Spinal cord (tissue), 9 donors: ENCODE measurements at regions not wholly inside any gene's neighbourhood (a gene's known extent, or its start where the extent isn't known, plus 50 kb on each side); places are given as distances from the start of the nearest gene placed in this dataset.

Source experiments
- DNase-seq, 6 donors: peaks; one replicate each; pipeline versions ENCODE4 v3.0.0 to v3.0.0-alpha.2; 2013 to 2015; ENCODE audit warnings: low spot score in 6 of 6, low read depth in 4 of 6
- H3K27ac ChIP-seq: one replicate; pipeline ENCODE4 v1.5.1; 2013; ENCODE audit warnings: low read depth, low read length, control low read depth
- H3K27me3 ChIP-seq: one replicate; pipeline ENCODE4 v1.6.1; 2013; ENCODE audit warnings: low read length; ENCODE audit not compliant: control insufficient read depth, insufficient read depth
- H3K36me3 ChIP-seq: one replicate; pipeline ENCODE4 v1.6.1; 2013; ENCODE audit warnings: low read length; ENCODE audit not compliant: control insufficient read depth, insufficient read depth
- H3K4me1 ChIP-seq: one replicate; pipeline ENCODE4 v1.6.1; 2013; ENCODE audit warnings: low read length; ENCODE audit not compliant: control insufficient read depth, insufficient read depth
- H3K4me3 ChIP-seq: one replicate; pipeline ENCODE4 v1.5.1; 2013; ENCODE audit warnings: low read depth, low read length, control low read depth
- H3K9me3 ChIP-seq: one replicate; pipeline ENCODE4 v1.6.1; 2013; ENCODE audit warnings: low read length; ENCODE audit not compliant: control insufficient read depth, insufficient read depth
- WGBS: methylation state at CpG from one replicate; pipeline ENCODE4 v1.1.5; 2013; ENCODE audit warnings: missing lambda C conversion rate; ENCODE audit not compliant: insufficient coverage; 5-methylcytosine and 5-hydroxymethylcytosine counted together
- donor health status: healthy.

GRCh38 chr16:82506692-82507670 is 119.8 kb upstream of the CDH13 start:
- H3K9me3 ChIP-seq, result no peaks in the 10 kb centered on the region
- no peak overlapping the region for H3K4me3 ChIP-seq
- H3K27me3 ChIP-seq, result no peaks in the 10 kb centered on the region
- no peaks in the 10 kb centered on the region for H3K36me3 ChIP-seq
- no peak overlapping the region for H3K27ac ChIP-seq
- H3K4me1 ChIP-seq, result peaks cover 6% of the 10 kb centered on the region
- 81% methylated on average over 5 of the region's 19 CpGs for WGBS
- peak in 1 of 6 donors; percentile 71 for DNase-seq

- Histone ChIP-seq H3K27ac (no peak overlapping the region), H3K27me3 (no peaks in the 10 kb centered on the region), H3K36me3 (no peaks in the 10 kb centered on the region), H3K9me3 (no peaks in the 10 kb centered on the region), H3K4me3 (no peak overlapping the region), H3K4me1 (peaks cover 6% of the 10 kb centered on the region)
- DNase-seq, result no peak
- 80% methylated on average over 7 of the region's 8 CpGs for WGBS
Measured at GRCh38 chr16:82504836-82505235, 121.9 kb upstream of the CDH13 start.

GRCh38 chr16:82499302-82499701 is 127.5 kb upstream of the CDH13 start:
- Histone ChIP-seq H3K27ac (no peak overlapping the region), H3K27me3 (no peaks in the 10 kb centered on the region), H3K4me3 (no peak overlapping the region), H3K9me3 (no peaks in the 10 kb centered on the region), H3K4me1 (peaks cover 3% of the 10 kb centered on the region), H3K36me3 (no peaks in the 10 kb centered on the region)
- 57% methylated on average over 4 of the region's 4 CpGs for WGBS
- DNase-seq, result no peak

GRCh38 chr16:82497139-82497538 is 129.6 kb upstream of the CDH13 start:
- WGBS, result 55% methylated on average over 2 of the region's 4 CpGs
- H3K36me3 ChIP-seq, result no peaks in the 10 kb centered on the region

GRCh38 chr16:82488460-82488859 is 138.3 kb upstream of the CDH13 start:
- 23% methylated on average over 2 of the region's 4 CpGs for WGBS
- H3K9me3 ChIP-seq, result no peaks in the 10 kb centered on the region
- H3K4me3 ChIP-seq, result no peak overlapping the region
- DNase-seq, result peak in 1 of 6 donors; percentile 36
- no peaks in the 10 kb centered on the region for H3K36me3 ChIP-seq
- H3K4me1 ChIP-seq, result no peaks in the 10 kb centered on the region
- no peak overlapping the region for H3K27ac ChIP-seq
- no peaks in the 10 kb centered on the region for H3K27me3 ChIP-seq

More at GRCh38 chr16:82497139-82497538, 129.6 kb upstream of the CDH13 start:
- Histone ChIP-seq H3K4me3 (no peak overlapping the region), H3K4me1 (peaks cover 3% of the 10 kb centered on the region), H3K27ac (no peak overlapping the region), H3K9me3 (no peaks in the 10 kb centered on the region), H3K27me3 (no peaks in the 10 kb centered on the region)
- DNase-seq, result peak in 1 of 6 donors; percentile 27

- no peak for DNase-seq
- H3K9me3 ChIP-seq, result no peaks in the 10 kb centered on the region
- no peak overlapping the region for H3K27ac ChIP-seq
- H3K4me3 ChIP-seq, result no peak overlapping the region
- no peaks in the 10 kb centered on the region for H3K4me1 ChIP-seq
- no CpG with 5 or more reads among the region's 3 CpGs for WGBS
- no peaks in the 10 kb centered on the region for H3K36me3 ChIP-seq
- no peaks in the 10 kb centered on the region for H3K27me3 ChIP-seq
Measured at GRCh38 chr16:82481455-82481854, 145.3 kb upstream of the CDH13 start.

- no peaks in the 10 kb centered on the region for H3K9me3 ChIP-seq
- no peak overlapping the region for H3K4me3 ChIP-seq
- no peaks in the 10 kb centered on the region for H3K36me3 ChIP-seq
- H3K27me3 ChIP-seq, result no peaks in the 10 kb centered on the region
- no peak for DNase-seq
- peaks cover under 1% of the 10 kb centered on the region for H3K4me1 ChIP-seq
- no peak overlapping the region for H3K27ac ChIP-seq
- 73% methylated on average over 4 of the region's 5 CpGs for WGBS
Measured at GRCh38 chr16:82476786-82477185, 150.0 kb upstream of the CDH13 start.

- Histone ChIP-seq H3K27ac (no peak overlapping the region), H3K9me3 (no peaks in the 10 kb centered on the region), H3K36me3 (no peaks in the 10 kb centered on the region), H3K4me1 (peaks cover 16% of the 10 kb centered on the region), H3K27me3 (no peaks in the 10 kb centered on the region), H3K4me3 (no peak overlapping the region)
- peak in 2 of 6 donors; percentile 71 to 78 for DNase-seq
- WGBS, result 20% methylated on average over 5 of the region's 8 CpGs
Measured at GRCh38 chr16:82470620-82471152, 156.1 kb upstream of the CDH13 start.

- DNase-seq, result peak in 2 of 6 donors; percentile 39 to 41
- Histone ChIP-seq H3K36me3 (no peaks in the 10 kb centered on the region), H3K4me1 (peaks cover 16% of the 10 kb centered on the region), H3K9me3 (no peaks in the 10 kb centered on the region), H3K27me3 (no peaks in the 10 kb centered on the region), H3K4me3 (no peak overlapping the region), H3K27ac (peak overlapping the region; percentile 22)
- 53% methylated on average over 4 of the region's 7 CpGs for WGBS
Measured at GRCh38 chr16:82470016-82470415, 156.8 kb upstream of the CDH13 start.
